ENCODE measurements at regions not wholly inside any gene's neighbourhood (a gene's known extent, or its start where the extent isn't known, plus 50 kb on each side); places are given as distances from the start of the nearest gene placed in this dataset.

- Histone ChIP-seq H3K36me3 (ENCODE audit: low read depth) (no peaks in the 10 kb centered on the region), H3K4me1 (ENCODE audit: low read depth) (no peaks in the 10 kb centered on the region), H3K9me3 (no peaks in the 10 kb centered on the region), H3K4me3 (no peak overlapping the region)
- no peak for TF ChIP-seq CTCF (IDR thresholded peaks at IDR 0.05)
- ATAC-seq (no peak), DNase-seq (no peak)
- intact Hi-C loops (cut with DNase I, micrococcal nuclease), result no loop called here
Observed at GRCh38 chrX:8946563-8946962, 87.4 kb downstream of the FAM9B start.

DNA sequence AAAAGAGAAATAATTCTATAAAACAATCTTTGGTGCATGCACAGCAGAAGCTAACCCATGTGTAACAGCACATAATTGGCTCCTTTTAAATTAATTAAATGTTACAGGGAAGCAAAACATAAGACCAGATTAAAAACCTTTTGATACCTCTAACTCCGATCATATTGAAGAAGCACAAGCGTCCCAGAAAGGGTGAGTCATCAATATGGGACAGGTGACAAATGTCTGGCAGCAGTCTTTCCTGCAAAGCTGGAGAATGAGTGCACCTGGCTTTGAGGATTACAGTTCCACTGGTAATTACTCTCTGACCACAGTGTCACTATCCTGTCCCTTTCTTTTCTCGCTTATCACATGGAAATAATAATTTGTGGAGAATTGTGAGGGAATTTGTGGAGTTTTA, 94.6 kb downstream of the FAM9B start:
- ATAC-seq (no peak), DNase-seq (no peak)
- intact Hi-C loops (cut with DNase I, micrococcal nuclease), result no loop called here
- no peaks in the 10 kb centered on the region for H3K36me3 ChIP-seq (ENCODE audit: low read depth)
- no peaks in the 10 kb centered on the region for H3K9me3 ChIP-seq
- no peaks in the 10 kb centered on the region for H3K4me1 ChIP-seq (ENCODE audit: low read depth)
- H3K4me3 ChIP-seq, result no peak overlapping the region
- TF ChIP-seq CTCF (IDR thresholded peaks at IDR 0.05), result no peak

GRCh38 chrX:8927701-8928100, 106.2 kb downstream of the FAM9B start:
- no peaks in the 10 kb centered on the region for H3K9me3 ChIP-seq
- DNase-seq (no peak), ATAC-seq (no peak)
- H3K36me3 ChIP-seq (ENCODE audit: low read depth), result no peaks in the 10 kb centered on the region
- no peaks in the 10 kb centered on the region for H3K4me1 ChIP-seq (ENCODE audit: low read depth)
- H3K4me3 ChIP-seq, result no peak overlapping the region
- intact Hi-C loops (cut with DNase I, micrococcal nuclease), result no loop called here
- no peak for TF ChIP-seq CTCF (IDR thresholded peaks at IDR 0.05)

DNA sequence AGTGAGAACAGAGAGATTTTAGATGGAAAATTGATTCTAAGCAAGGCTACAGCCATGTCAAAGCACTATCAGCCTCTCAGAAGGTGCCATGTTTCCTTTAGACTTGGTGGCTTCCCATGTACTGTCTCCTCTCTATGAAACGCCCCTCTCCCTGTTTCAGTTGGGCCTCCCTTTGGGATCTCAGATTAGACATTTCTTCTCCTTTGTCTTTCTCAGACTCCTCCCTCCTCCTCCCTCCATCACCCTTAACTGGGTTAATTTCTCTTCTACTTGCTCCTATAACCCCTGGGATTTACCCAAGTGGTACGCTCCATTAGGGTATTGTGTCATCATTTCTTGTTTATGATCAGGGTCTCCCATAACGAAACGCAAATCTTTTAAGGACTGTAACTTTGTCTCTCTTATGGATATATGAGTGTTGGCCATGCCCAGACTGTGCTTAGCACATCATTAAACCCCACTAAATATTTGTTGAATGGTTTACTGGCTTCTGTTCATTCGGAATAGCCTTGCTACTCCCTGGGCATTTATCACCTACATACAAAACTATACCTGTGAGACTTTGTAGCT, 106.8 kb downstream of the FAM9B start:
- TF ChIP-seq CTCF (IDR thresholded peaks at IDR 0.05), result no peak
- Histone ChIP-seq H3K9me3 (no peaks in the 10 kb centered on the region), H3K4me1 (ENCODE audit: low read depth) (no peaks in the 10 kb centered on the region), H3K4me3 (no peak overlapping the region), H3K36me3 (ENCODE audit: low read depth) (no peaks in the 10 kb centered on the region)
- ATAC-seq (no peak), DNase-seq (no peak)
- intact Hi-C loops (cut with DNase I, micrococcal nuclease), result no loop called here

DNA sequence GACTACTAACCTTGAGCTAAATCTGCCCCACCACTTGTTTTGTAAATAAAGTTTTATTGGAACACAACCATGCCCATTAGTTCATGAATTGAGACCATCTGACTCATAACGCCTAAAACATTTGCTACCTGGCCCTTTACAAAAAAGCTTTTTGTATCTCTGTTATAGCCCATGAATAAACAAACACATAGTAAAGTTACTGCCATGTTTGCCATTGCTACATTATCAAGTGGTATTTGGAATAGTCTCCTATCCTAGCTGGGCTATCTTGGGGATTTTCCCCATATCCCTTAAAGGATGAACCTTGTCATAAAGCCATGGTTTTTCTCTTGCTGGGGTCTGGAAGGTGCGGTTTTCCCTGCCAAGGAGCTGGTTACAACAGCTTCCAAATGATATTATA, 112.3 kb downstream of the FAM9B start:
- no peak for ATAC-seq
- Histone ChIP-seq H3K36me3 (ENCODE audit: low read depth) (no peaks in the 10 kb centered on the region), H3K4me1 (ENCODE audit: low read depth) (no peaks in the 10 kb centered on the region), H3K4me3 (no peak overlapping the region), H3K9me3 (no peaks in the 10 kb centered on the region)
- TF ChIP-seq CTCF (IDR thresholded peaks at IDR 0.05), result no peak
- DNase-seq, result no peak
- intact Hi-C loops (cut with DNase I, micrococcal nuclease), result no loop called here

DNA sequence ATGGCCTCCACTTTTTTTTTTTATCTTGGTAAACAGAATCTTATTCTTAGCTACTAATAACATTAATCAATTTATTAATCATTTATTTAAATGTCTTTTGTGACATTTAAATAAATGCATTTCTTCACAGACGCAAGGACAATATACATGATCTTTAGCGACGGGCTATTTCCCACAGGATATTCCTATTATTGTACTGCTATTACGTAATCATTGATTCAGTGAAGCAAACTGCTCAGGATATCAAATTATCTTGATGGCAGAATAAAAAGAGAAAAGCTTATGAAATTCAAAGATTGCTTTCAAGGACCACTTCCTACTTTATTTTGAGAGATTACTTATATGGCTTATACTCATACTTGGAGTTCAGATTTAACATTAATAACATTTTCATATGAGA, 114.1 kb downstream of the FAM9B start:
- TF ChIP-seq CTCF (IDR thresholded peaks at IDR 0.05), result no peak
- Histone ChIP-seq H3K4me1 (ENCODE audit: low read depth) (no peaks in the 10 kb centered on the region), H3K9me3 (no peaks in the 10 kb centered on the region), H3K36me3 (ENCODE audit: low read depth) (no peaks in the 10 kb centered on the region), H3K4me3 (no peak overlapping the region)
- ATAC-seq, result no peak
- DNase-seq, result no peak
- intact Hi-C loops (cut with DNase I, micrococcal nuclease), result no loop called here

Measured in mucosa of descending colon (tissue), 3 donors.